ENCODE measurements at regions not wholly inside any gene's neighbourhood (a gene's known extent, or its start where the extent isn't known, plus 50 kb on each side); places are given as distances from the start of the nearest gene placed in this dataset.

GRCh38 chr11:96990914-96991313, 601.1 kb downstream of the JRKL start:
- CTCF ChIA-PET = no interaction called here
- Histone ChIP-seq H3K36me3 (ENCODE audit: control insufficient read depth, insufficient read depth, low read length) (no peaks in the 10 kb centered on the region), H3K4me3 (ENCODE audit: insufficient read depth, low read depth, low read length) (no peak overlapping the region), H2AK9ac (replicated peaks; ENCODE audit: low read depth, low read length, poor library complexity) (no peak overlapping the region), H3K9me1 (ENCODE audit: insufficient read depth, low read length) (no peaks in the 10 kb centered on the region), H2AFZ (replicated peaks; ENCODE audit: low read length, poor library complexity) (no peak overlapping the region), H4K5ac (ENCODE audit: low read depth, low read length) (no peak overlapping the region), H3K27ac (ENCODE audit: insufficient read depth, low read length) (no peak overlapping the region), H3K18ac (ENCODE audit: low read depth, low read length) (no peak overlapping the region), H2AK5ac (ENCODE audit: low read depth, low read length) (no peak overlapping the region), H3K4ac (ENCODE audit: low read depth, low read length) (no peak overlapping the region), H2BK15ac (ENCODE audit: low read depth, low read length) (no peak overlapping the region), H3K4me1 (ENCODE audit: control insufficient read depth, insufficient read depth, low read length) (no peaks in the 10 kb centered on the region), H3K9me3 (ENCODE audit: control insufficient read depth, insufficient read depth, low read length) (peaks cover 2% of the 10 kb centered on the region; the same call in 1 of the 2 replicates), H2BK5ac (ENCODE audit: low read depth, low read length, poor library complexity, severe bottlenecking) (no peak overlapping the region), H4K91ac (ENCODE audit: insufficient read depth, low read depth, low read length) (no peak overlapping the region), H3K27me3 (ENCODE audit: control insufficient read depth, insufficient read depth, low read length) (no peaks in the 10 kb centered on the region), H2BK20ac (ENCODE audit: low read depth, low read length) (no peak overlapping the region), H4K8ac (ENCODE audit: low read depth in 2 of 2, low read length in 2 of 2) (no peak overlapping the region), H3K56ac (ENCODE audit: extremely low read depth, insufficient read depth, low read length) (no peak overlapping the region), H4K20me1 (ENCODE audit: insufficient read depth, low read length) (no peaks in the 10 kb centered on the region), H3K23ac (ENCODE audit: low read depth, low read length) (no peak overlapping the region), H3K14ac (replicated peaks; ENCODE audit: low read depth, low read length) (no peak overlapping the region), H2BK120ac (ENCODE audit: low read depth, low read length) (no peak overlapping the region), H3K4me2 (ENCODE audit: low read depth, low read length) (no peak overlapping the region), H3K9ac (ENCODE audit: low read depth, low read length) (no peak overlapping the region), H3K79me1 (ENCODE audit: low read depth in 1 of 2, low read length in 2 of 2) (no peaks in the 10 kb centered on the region)
- ATAC-seq (ENCODE audit: low read depth) (no peak), DNase-seq (no peak)
- no CpG with 5 or more reads among the region's 2 CpGs for WGBS, 2 experiments (ENCODE audit: extremely low coverage in 2 of 2, insufficient read length in 1 of 2)
- BruUV-seq (replicated peaks) = no TSS peak
- in situ Hi-C loops (cut with MboI; ENCODE audit: low sequenced_read_pairs) = no loop called here
- dilution Hi-C loops (cut with HindIII; ENCODE audit: low sequenced_read_pairs, unreplicated experiment) = no loop called here
- TF ChIP-seq BHLHE40 (IDR thresholded peaks at IDR 0.05; ENCODE audit: low read depth, low read length) = no peak
- TF ChIP-seq CTCF (conservative IDR thresholded peaks at IDR 0.05; ENCODE audit: low read depth, low read length) = no peak
- TF ChIP-seq CHD1 (IDR thresholded peaks at IDR 0.05; ENCODE audit: low read depth, low read length) = no peak
- TF ChIP-seq MAZ (IDR thresholded peaks at IDR 0.05; ENCODE audit: borderline replicate concordance, low read depth, low read length) = no peak
- TF ChIP-seq NFE2L2 (IDR thresholded peaks at IDR 0.05; ENCODE audit: low read depth, low read length) = no peak
- TF ChIP-seq FOS (IDR thresholded peaks at IDR 0.05; ENCODE audit: low read depth, low read length) = no peak
- TF ChIP-seq ELK1 (IDR thresholded peaks at IDR 0.05; ENCODE audit: borderline replicate concordance, low read depth, low read length) = no peak
- TF ChIP-seq USF2 (IDR thresholded peaks at IDR 0.05; ENCODE audit: low read depth, low read length) = no peak
- TF ChIP-seq CEBPB (IDR thresholded peaks at IDR 0.05; ENCODE audit: low read depth, low read length) = no peak
- no peak for TF ChIP-seq MAFK (IDR thresholded peaks at IDR 0.05; ENCODE audit: low read depth, low read length)
- no peak for TF ChIP-seq RFX5 (IDR thresholded peaks at IDR 0.05; ENCODE audit: low read depth, low read length)
- TF ChIP-seq POLR2A (IDR thresholded peaks at IDR 0.05; ENCODE audit: low read depth, low read length) = no peak
- TF ChIP-seq RCOR1 (IDR thresholded peaks at IDR 0.05; ENCODE audit: insufficient replicate concordance, low read length) = no peak
- TF ChIP-seq SMC3 (IDR thresholded peaks at IDR 0.05; ENCODE audit: low read depth, low read length) = no peak
- TF ChIP-seq RAD21 (IDR thresholded peaks at IDR 0.05; ENCODE audit: low read length) = no peak
- TF ChIP-seq MXI1 (IDR thresholded peaks at IDR 0.05; ENCODE audit: borderline replicate concordance, low read depth, low read length) = no peak
- POLR2A ChIA-PET (ENCODE audit: unreplicated experiment) = no interaction called here
- intact Hi-C loops (cut with micrococcal nuclease) = no loop called here

Data from IMR-90 (cell line).